Epithelial cell of esophagus (primary cell): ENCODE measurements at regions not wholly inside any gene's neighbourhood (a gene's known extent, or its start where the extent isn't known, plus 50 kb on each side); places are given as distances from the start of the nearest gene placed in this dataset.

ENCODE experiments used
- DNase-seq: peaks from one replicate; pipeline ENCODE4 v3.0.0; 2010; ENCODE audit warnings: low read depth
- H3K4me3 ChIP-seq: 2 replicates; pipeline ENCODE4 v1.5.1; 2011; ENCODE audit warnings: mild to moderate bottlenecking, low read length, control low read depth
- CTCF ChIP-seq: IDR thresholded peaks from 2 replicates; pipeline ENCODE4 v1.5.1; 2011; ENCODE audit warnings: low read depth, mild to moderate bottlenecking, low read length, control low read depth, inconsistent platforms; ENCODE audit not compliant: insufficient read depth; ENCODE audit errors: missing control alignments

- no peak overlapping the region for H3K4me3 ChIP-seq
- no peak for TF ChIP-seq CTCF
- no peak for DNase-seq
Measured at GRCh38 chr11:8829556-8829955, 81.4 kb upstream of the AKIP1 start.

GRCh38 chr11:8830641-8831040 lies 80.3 kb upstream of the AKIP1 start:
- H3K4me3 ChIP-seq = no peak overlapping the region
- TF ChIP-seq CTCF = no peak
- no peak for DNase-seq

GRCh38 chr11:8831861-8832260 lies 79.1 kb upstream of the AKIP1 start:
- H3K4me3 ChIP-seq = no peak overlapping the region

GRCh38 chr11:8832571-8833260 lies 78.3 kb upstream of the AKIP1 start:
- no peak for TF ChIP-seq CTCF
- peak; percentile 89 for DNase-seq
- no peak overlapping the region for H3K4me3 ChIP-seq

More at GRCh38 chr11:8831861-8832260, 79.1 kb upstream of the AKIP1 start:
- no peak for DNase-seq
- no peak for TF ChIP-seq CTCF

GRCh38 chr11:8833568-8834315 lies 77.2 kb upstream of the AKIP1 start:
- no peak for TF ChIP-seq CTCF
- DNase-seq = peak; percentile 89
- no peak overlapping the region for H3K4me3 ChIP-seq

GRCh38 chr11:8834379-8834778 lies 76.6 kb upstream of the AKIP1 start:
- TF ChIP-seq CTCF = no peak
- H3K4me3 ChIP-seq = no peak overlapping the region
- DNase-seq = no peak
